Osteocyte (in vitro differentiated cells): ENCODE measurements at regions not wholly inside any gene's neighbourhood (a gene's known extent, or its start where the extent isn't known, plus 50 kb on each side); places are given as distances from the start of the nearest gene placed in this dataset.

ENCODE experiments used
- DNase-seq: peaks from one replicate; pipeline ENCODE4 v3.0.0; 2021; ENCODE audit warnings: mixed read lengths; ENCODE audit not compliant: unreplicated experiment; ENCODE audit errors: extremely low spot score
- H3K27ac Mint-ChIP-seq: one replicate; pipeline ENCODE4 v1.8.0; 2021; ENCODE audit warnings: mild to moderate bottlenecking, mixed read lengths; ENCODE audit not compliant: unreplicated experiment
- H3K27me3 Mint-ChIP-seq: one replicate; pipeline ENCODE4 v1.8.0; 2021; ENCODE audit warnings: mixed read lengths; ENCODE audit not compliant: unreplicated experiment
- H3K36me3 Mint-ChIP-seq: one replicate; pipeline ENCODE4 v1.8.0; 2021; ENCODE audit warnings: mixed read lengths; ENCODE audit not compliant: unreplicated experiment
- H3K4me1 Mint-ChIP-seq: one replicate; pipeline ENCODE4 v1.8.0; 2021; ENCODE audit warnings: mixed read lengths; ENCODE audit not compliant: unreplicated experiment
- H3K4me3 Mint-ChIP-seq: one replicate; pipeline ENCODE4 v1.8.0; 2021; ENCODE audit warnings: mild to moderate bottlenecking, moderate library complexity, mixed read lengths; ENCODE audit not compliant: unreplicated experiment
- H3K9me3 Mint-ChIP-seq: one replicate; pipeline ENCODE4 v1.8.0; 2021; ENCODE audit warnings: mixed read lengths; ENCODE audit not compliant: unreplicated experiment
- TF ChIP-seq, protein P1 (sequence below): fragments of 200-600 bp; sonication (generic); IDR thresholded peaks from 2 replicates; pipeline ENCODE4 v1.5.0; 2021; ENCODE audit warnings: antibody characterized with exemption, mild to moderate bottlenecking, moderate library complexity

GRCh38 chr6:7035837-7036249 lies 71.9 kb upstream of the RREB1 start:
- Mint-ChIP-seq H3K9me3 (no peaks in the 10 kb centered on the region), H3K4me1 (no peaks in the 10 kb centered on the region), H3K27ac (no peak overlapping the region), H3K36me3 (no peaks in the 10 kb centered on the region), H3K27me3 (peaks cover 13% of the 10 kb centered on the region), H3K4me3 (no peak overlapping the region)
- no peak for DNase-seq
- TF ChIP-seq, protein P1, sequence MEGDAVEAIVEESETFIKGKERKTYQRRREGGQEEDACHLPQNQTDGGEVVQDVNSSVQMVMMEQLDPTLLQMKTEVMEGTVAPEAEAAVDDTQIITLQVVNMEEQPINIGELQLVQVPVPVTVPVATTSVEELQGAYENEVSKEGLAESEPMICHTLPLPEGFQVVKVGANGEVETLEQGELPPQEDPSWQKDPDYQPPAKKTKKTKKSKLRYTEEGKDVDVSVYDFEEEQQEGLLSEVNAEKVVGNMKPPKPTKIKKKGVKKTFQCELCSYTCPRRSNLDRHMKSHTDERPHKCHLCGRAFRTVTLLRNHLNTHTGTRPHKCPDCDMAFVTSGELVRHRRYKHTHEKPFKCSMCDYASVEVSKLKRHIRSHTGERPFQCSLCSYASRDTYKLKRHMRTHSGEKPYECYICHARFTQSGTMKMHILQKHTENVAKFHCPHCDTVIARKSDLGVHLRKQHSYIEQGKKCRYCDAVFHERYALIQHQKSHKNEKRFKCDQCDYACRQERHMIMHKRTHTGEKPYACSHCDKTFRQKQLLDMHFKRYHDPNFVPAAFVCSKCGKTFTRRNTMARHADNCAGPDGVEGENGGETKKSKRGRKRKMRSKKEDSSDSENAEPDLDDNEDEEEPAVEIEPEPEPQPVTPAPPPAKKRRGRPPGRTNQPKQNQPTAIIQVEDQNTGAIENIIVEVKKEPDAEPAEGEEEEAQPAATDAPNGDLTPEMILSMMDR = no peak

DNA sequence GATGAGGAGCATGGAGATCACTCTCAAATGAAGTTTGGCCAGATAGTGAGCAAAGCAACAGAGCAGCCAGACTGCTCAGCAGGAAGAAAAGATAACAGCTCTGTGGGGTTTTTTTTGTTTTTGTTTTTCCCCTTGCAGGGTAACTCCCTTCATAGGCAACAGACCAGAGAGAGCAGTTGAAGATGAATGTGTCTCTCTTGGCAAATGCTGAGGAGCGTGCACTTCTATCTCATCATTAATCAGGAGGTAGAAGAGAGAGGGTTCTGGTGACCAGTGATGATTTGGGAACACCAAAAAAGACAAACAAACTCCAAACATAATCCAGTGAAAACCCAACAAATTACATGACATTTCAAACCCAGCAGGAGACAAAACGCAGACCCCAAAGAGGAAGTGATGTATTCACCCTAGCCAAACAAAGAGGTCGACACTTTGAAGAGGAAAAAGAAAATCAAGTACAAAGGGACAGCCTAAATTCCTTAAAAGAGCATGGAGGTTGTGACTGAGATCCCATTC lies 66.2 kb upstream of the RREB1 start:
- Mint-ChIP-seq H3K4me1 (peaks cover 10% of the 10 kb centered on the region), H3K36me3 (no peaks in the 10 kb centered on the region), H3K27ac (no peak overlapping the region), H3K4me3 (no peak overlapping the region), H3K27me3 (peaks cover 2% of the 10 kb centered on the region), H3K9me3 (no peaks in the 10 kb centered on the region)
- no peak for DNase-seq
- TF ChIP-seq, protein P1 = no peak

GRCh38 chr6:7042056-7042653 lies 65.6 kb upstream of the RREB1 start:
- peaks cover 10% of the 10 kb centered on the region for H3K4me1 Mint-ChIP-seq
- no peaks in the 10 kb centered on the region for H3K36me3 Mint-ChIP-seq
- no peaks in the 10 kb centered on the region for H3K9me3 Mint-ChIP-seq
- DNase-seq = no peak
- TF ChIP-seq, protein P1 = no peak
- no peak overlapping the region for H3K27ac Mint-ChIP-seq
- no peaks in the 10 kb centered on the region for H3K27me3 Mint-ChIP-seq
- H3K4me3 Mint-ChIP-seq = no peak overlapping the region

DNA sequence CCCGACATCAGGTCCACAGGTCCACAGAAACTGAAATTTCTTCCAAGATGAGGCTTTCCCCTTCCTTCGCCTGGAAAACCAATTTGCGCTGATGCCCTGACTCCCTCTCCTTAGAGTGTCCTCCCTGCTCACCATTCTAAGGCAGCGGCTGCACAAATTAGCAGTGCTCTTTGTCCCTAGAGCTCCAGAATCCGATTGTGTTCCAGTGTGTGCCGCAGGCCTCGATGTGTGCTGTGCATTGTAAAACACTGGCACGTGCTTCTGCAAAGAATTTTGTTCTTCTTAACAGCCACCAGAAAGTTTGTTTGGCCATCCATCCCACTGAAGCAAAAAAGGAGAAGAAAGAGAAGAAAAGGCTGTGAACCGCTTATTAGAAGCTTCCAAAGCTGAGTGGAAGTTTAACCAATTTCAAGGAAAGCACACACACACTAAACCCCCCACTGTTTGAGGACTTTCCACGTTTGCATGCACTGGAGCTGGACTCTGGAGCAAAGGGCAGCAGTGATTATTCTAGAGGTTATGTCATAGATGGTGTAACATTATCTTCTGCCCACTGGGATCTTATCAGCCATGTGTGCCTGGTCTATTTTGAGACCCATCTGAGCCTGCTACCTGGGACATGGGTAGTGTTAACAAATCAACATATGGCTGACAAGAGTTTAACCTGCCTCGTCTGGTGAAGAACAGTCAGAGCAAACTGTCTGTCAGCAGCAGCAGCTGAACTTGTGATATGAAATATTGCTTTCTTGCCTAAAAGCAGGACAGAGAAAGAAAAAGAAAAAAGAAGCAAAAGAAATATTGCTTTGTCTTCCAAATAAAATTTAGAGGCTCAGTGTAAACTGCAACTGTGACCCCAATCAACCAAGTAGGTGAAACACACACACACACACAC lies 64.9 kb upstream of the RREB1 start:
- no peaks in the 10 kb centered on the region for H3K9me3 Mint-ChIP-seq
- H3K4me3 Mint-ChIP-seq = no peak overlapping the region
- TF ChIP-seq, protein P1 = no peak
- H3K27me3 Mint-ChIP-seq = no peaks in the 10 kb centered on the region
- no peaks in the 10 kb centered on the region for H3K36me3 Mint-ChIP-seq
- H3K4me1 Mint-ChIP-seq = peaks cover 11% of the 10 kb centered on the region
- no peak overlapping the region for H3K27ac Mint-ChIP-seq
- no peak for DNase-seq

DNA sequence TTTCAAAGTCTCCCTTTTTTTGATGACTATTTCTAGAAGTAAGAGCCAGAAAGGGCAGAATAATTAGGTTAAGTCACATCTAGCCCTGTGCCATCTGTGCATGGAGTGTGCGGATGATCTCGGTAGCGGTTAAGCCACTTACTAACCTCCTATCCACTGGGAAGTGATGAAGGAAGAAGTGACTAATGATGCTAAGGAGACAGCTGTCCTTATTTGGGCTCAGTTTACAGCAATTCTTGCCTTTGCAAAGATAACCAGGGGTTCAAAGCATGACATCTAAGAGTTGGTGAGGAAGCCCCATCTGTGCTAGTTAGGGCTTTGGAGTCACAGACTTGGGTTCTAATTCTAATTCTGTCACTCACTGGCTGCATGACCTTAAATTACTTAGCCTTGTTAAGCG lies 62.4 kb upstream of the RREB1 start:
- Mint-ChIP-seq H3K9me3 (no peaks in the 10 kb centered on the region), H3K4me1 (peaks cover 14% of the 10 kb centered on the region), H3K4me3 (no peak overlapping the region), H3K27me3 (no peaks in the 10 kb centered on the region), H3K36me3 (no peaks in the 10 kb centered on the region), H3K27ac (no peak overlapping the region)
- TF ChIP-seq, protein P1 = no peak
- DNase-seq = no peak
